Progenitor cell of endocrine pancreas (in vitro differentiated cells): ENCODE measurements at regions not wholly inside any gene's neighbourhood (a gene's known extent, or its start where the extent isn't known, plus 50 kb on each side); places are given as distances from the start of the nearest gene placed in this dataset.

Experiments
- DNase-seq: peaks from one replicate; pipeline ENCODE4 v3.0.0; 2021; ENCODE audit warnings: low spot score; ENCODE audit not compliant: unreplicated experiment
- H3K27ac Mint-ChIP-seq: 2 replicates; pipeline ENCODE4 v1.8.0; 2021; ENCODE audit warnings: mild to moderate bottlenecking, moderate library complexity, mixed read lengths
- H3K27me3 Mint-ChIP-seq: 2 replicates; pipeline ENCODE4 v1.8.0; 2021; ENCODE audit warnings: mixed read lengths
- H3K36me3 Mint-ChIP-seq: 2 replicates; pipeline ENCODE4 v1.8.0; 2022; ENCODE audit warnings: mixed read lengths; ENCODE audit not compliant: insufficient read depth
- H3K4me1 Mint-ChIP-seq: 2 replicates; pipeline ENCODE4 v1.8.0; 2021; ENCODE audit warnings: low read depth, mixed read lengths
- H3K4me3 Mint-ChIP-seq: 2 replicates; pipeline ENCODE4 v1.8.0; 2021; ENCODE audit warnings: low read depth, mild to moderate bottlenecking, moderate library complexity, mixed read lengths
- H3K9me3 Mint-ChIP-seq: 2 replicates; pipeline ENCODE4 v1.8.0; 2021; ENCODE audit warnings: low read depth, mixed read lengths
- CTCF ChIP-seq: fragments of 200-600 bp; sonication (generic); IDR thresholded peaks from one replicate; pipeline ENCODE4 v1.5.0; 2021; ENCODE audit warnings: antibody characterized with exemption, mild to moderate bottlenecking; ENCODE audit not compliant: unreplicated experiment

GRCh38 chr2:16071865-16072637 is 131.7 kb downstream of the MYCN start:
- no peaks in the 10 kb centered on the region for H3K36me3 Mint-ChIP-seq
- peaks cover 3% of the 10 kb centered on the region for H3K27me3 Mint-ChIP-seq
- no peak for DNase-seq
- TF ChIP-seq CTCF, result no peak
- peaks cover 36% of the 10 kb centered on the region for H3K4me1 Mint-ChIP-seq
- H3K27ac Mint-ChIP-seq, result peak overlapping the region; percentile 5
- H3K9me3 Mint-ChIP-seq, result no peaks in the 10 kb centered on the region
- no peak overlapping the region for H3K4me3 Mint-ChIP-seq

- no peak overlapping the region for H3K4me3 Mint-ChIP-seq
- no peak for DNase-seq
- peaks cover 3% of the 10 kb centered on the region for H3K27me3 Mint-ChIP-seq
- no peaks in the 10 kb centered on the region for H3K36me3 Mint-ChIP-seq
- H3K4me1 Mint-ChIP-seq, result peaks cover 44% of the 10 kb centered on the region
- TF ChIP-seq CTCF, result no peak
- H3K9me3 Mint-ChIP-seq, result no peaks in the 10 kb centered on the region
- H3K27ac Mint-ChIP-seq, result no peak overlapping the region
Observed at GRCh38 chr2:16071039-16071864, 130.9 kb downstream of the MYCN start.

- Mint-ChIP-seq H3K4me1 (peaks cover 49% of the 10 kb centered on the region), H3K4me3 (no peak overlapping the region), H3K27me3 (peaks cover 3% of the 10 kb centered on the region), H3K36me3 (no peaks in the 10 kb centered on the region), H3K9me3 (no peaks in the 10 kb centered on the region), H3K27ac (peak overlapping the region; percentile 91)
- TF ChIP-seq CTCF, result no peak
- DNase-seq, result no peak
Observed at GRCh38 chr2:16070648-16070971, 130.3 kb downstream of the MYCN start.

- Mint-ChIP-seq H3K27me3 (peaks cover 3% of the 10 kb centered on the region), H3K4me3 (no peak overlapping the region), H3K9me3 (no peaks in the 10 kb centered on the region), H3K4me1 (peaks cover 53% of the 10 kb centered on the region), H3K27ac (peak overlapping the region; percentile 91), H3K36me3 (no peaks in the 10 kb centered on the region)
- no peak for TF ChIP-seq CTCF
- peak; percentile 15 for DNase-seq
Observed at GRCh38 chr2:16069933-16070647, 129.7 kb downstream of the MYCN start.

GRCh38 chr2:16069663-16069932 is 129.2 kb downstream of the MYCN start:
- Mint-ChIP-seq H3K4me1 (peaks cover 57% of the 10 kb centered on the region), H3K27me3 (peaks cover 3% of the 10 kb centered on the region), H3K9me3 (no peaks in the 10 kb centered on the region), H3K4me3 (peak overlapping the region; percentile 15), H3K36me3 (no peaks in the 10 kb centered on the region), H3K27ac (peak overlapping the region; percentile 91)
- DNase-seq, result no peak
- TF ChIP-seq CTCF, result no peak
